ENCODE measurements at regions not wholly inside any gene's neighbourhood (a gene's known extent, or its start where the extent isn't known, plus 50 kb on each side); places are given as distances from the start of the nearest gene placed in this dataset.

DNA sequence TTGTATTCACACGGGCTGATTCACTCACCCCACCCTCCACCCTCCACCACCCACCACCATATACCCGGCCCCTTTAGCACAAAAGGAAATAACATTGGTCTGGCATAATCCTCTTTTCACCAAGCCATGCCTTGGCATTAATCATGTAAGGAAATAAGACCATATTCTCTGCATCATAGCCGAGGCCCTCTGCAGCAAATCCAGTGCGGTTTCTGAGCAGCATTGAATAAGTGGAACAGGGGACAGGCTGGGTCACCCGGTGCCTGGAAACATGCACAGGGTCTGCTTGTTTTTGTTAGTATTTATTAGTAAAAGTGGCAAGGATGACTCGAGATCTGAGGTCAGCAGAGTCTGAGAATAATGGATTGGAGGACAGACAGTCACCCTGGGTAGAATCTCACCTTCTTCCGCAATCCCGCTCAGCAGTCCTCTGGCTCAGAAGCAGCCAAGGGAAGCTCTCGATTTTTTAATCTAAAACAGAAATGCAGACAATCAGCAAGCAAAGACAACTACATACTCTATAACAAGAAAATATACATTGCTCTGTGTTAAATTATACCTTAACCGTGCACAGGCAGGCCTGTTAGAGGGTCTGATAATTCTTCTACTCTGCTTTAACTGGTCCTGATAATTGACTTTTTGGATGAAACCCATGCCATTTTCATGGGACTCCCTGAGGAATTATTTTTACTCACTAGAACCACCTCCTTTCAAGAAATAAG, 52.4 kb upstream of the CDC42BPA start:
- H3K4me3 ChIP-seq (ENCODE audit: low read length): no peak overlapping the region
- peak; percentile 50 for DNase-seq (ENCODE audit: low read depth)
- TF ChIP-seq, protein P1, sequence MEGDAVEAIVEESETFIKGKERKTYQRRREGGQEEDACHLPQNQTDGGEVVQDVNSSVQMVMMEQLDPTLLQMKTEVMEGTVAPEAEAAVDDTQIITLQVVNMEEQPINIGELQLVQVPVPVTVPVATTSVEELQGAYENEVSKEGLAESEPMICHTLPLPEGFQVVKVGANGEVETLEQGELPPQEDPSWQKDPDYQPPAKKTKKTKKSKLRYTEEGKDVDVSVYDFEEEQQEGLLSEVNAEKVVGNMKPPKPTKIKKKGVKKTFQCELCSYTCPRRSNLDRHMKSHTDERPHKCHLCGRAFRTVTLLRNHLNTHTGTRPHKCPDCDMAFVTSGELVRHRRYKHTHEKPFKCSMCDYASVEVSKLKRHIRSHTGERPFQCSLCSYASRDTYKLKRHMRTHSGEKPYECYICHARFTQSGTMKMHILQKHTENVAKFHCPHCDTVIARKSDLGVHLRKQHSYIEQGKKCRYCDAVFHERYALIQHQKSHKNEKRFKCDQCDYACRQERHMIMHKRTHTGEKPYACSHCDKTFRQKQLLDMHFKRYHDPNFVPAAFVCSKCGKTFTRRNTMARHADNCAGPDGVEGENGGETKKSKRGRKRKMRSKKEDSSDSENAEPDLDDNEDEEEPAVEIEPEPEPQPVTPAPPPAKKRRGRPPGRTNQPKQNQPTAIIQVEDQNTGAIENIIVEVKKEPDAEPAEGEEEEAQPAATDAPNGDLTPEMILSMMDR (conservative IDR thresholded peaks at IDR 0.05; ENCODE audit: low read depth, low read length): no peak

- TF ChIP-seq, protein P1 (conservative IDR thresholded peaks at IDR 0.05; ENCODE audit: low read depth, low read length): no peak
- no peak for DNase-seq (ENCODE audit: low read depth)
Observed at GRCh38 chr1:227369102-227369760, 50.9 kb upstream of the CDC42BPA start.

More at GRCh38 chr1:227369102-227369760, 50.9 kb upstream of the CDC42BPA start:
- no peak overlapping the region for H3K4me3 ChIP-seq (ENCODE audit: low read length)
